SK-N-MC (cell line): ENCODE measurements at regions not wholly inside any gene's neighbourhood (a gene's known extent, or its start where the extent isn't known, plus 50 kb on each side); places are given as distances from the start of the nearest gene placed in this dataset.

ENCODE experiments used
- DNase-seq: peaks from one replicate; pipeline ENCODE4 v3.0.0-alpha.2; 2011; ENCODE audit warnings: low read depth, low spot score
- H3K27ac ChIP-seq: fragments of 200-600 bp; sonication (generic); 2 replicates; pipeline ENCODE4 v1.5.1; 2016; ENCODE audit warnings: mixed run types
- H3K36me3 ChIP-seq: fragments of 200-600 bp; sonication (generic); 2 replicates; pipeline ENCODE4 v1.6.1; 2017; ENCODE audit warnings: antibody characterized with exemption, low read length, mixed read lengths; ENCODE audit not compliant: insufficient read depth
- H3K4me3 ChIP-seq: fragments of 200-600 bp; sonication (generic); 2 replicates; pipeline ENCODE4 v1.5.1; 2016
- H3K9ac ChIP-seq: fragments of 200-600 bp; sonication (generic); 2 replicates; pipeline ENCODE4 v1.8.0; 2017; ENCODE audit warnings: mixed run types, mixed read lengths; ENCODE audit not compliant: insufficient read length
- H3K9me3 ChIP-seq: fragments of 200-600 bp; sonication (generic); 2 replicates; pipeline ENCODE4 v1.6.1; 2017; ENCODE audit warnings: low read depth, mild to moderate bottlenecking, antibody characterized with exemption, low read length, moderate library complexity, mixed read lengths
- EZH2 ChIP-seq: fragments of 200-600 bp; sonication (generic); IDR thresholded peaks from one replicate; pipeline ENCODE4 v1.6.1; 2017; ENCODE audit warnings: antibody characterized with exemption
- FOXP2 ChIP-seq: optimal IDR thresholded peaks from 2 replicates; pipeline ENCODE3; 2011; ENCODE audit warnings: mild to moderate bottlenecking, moderate library complexity; ENCODE audit not compliant: insufficient read depth; ENCODE audit errors: extremely low read length, control extremely low read depth
- POLR2AphosphoS5 ChIP-seq: IDR thresholded peaks from 2 replicates; pipeline ENCODE4 v1.6.1; 2012; ENCODE audit warnings: mild to moderate bottlenecking, low read depth, low read length, borderline replicate concordance

DNA sequence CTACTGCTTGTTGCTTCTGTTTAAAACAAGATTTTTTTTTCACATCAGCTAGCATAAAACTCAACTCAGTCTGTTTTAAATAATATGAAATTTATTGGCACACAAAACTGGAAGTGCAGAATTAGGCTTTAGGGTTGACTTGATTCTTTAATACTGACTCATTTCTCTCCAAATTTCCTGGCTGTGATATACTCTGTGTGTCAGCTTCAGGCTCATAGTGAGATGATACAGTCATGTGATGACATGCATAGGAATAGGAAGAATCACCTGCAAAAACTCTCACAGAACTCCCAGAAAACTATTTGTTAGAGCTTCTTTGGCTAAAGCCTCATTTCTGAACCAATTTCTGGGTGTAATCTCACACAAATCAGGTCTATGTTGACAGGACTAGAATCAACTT lies 1068.0 kb upstream of the EPHA7 start:
- TF ChIP-seq EZH2, result no peak
- no peak for TF ChIP-seq POLR2AphosphoS5
- no peak for TF ChIP-seq FOXP2
- Histone ChIP-seq H3K27ac (no peak overlapping the region), H3K36me3 (no peaks in the 10 kb centered on the region), H3K9me3 (no peaks in the 10 kb centered on the region), H3K9ac (no peak overlapping the region), H3K4me3 (no peak overlapping the region)
- DNase-seq, result no peak

DNA sequence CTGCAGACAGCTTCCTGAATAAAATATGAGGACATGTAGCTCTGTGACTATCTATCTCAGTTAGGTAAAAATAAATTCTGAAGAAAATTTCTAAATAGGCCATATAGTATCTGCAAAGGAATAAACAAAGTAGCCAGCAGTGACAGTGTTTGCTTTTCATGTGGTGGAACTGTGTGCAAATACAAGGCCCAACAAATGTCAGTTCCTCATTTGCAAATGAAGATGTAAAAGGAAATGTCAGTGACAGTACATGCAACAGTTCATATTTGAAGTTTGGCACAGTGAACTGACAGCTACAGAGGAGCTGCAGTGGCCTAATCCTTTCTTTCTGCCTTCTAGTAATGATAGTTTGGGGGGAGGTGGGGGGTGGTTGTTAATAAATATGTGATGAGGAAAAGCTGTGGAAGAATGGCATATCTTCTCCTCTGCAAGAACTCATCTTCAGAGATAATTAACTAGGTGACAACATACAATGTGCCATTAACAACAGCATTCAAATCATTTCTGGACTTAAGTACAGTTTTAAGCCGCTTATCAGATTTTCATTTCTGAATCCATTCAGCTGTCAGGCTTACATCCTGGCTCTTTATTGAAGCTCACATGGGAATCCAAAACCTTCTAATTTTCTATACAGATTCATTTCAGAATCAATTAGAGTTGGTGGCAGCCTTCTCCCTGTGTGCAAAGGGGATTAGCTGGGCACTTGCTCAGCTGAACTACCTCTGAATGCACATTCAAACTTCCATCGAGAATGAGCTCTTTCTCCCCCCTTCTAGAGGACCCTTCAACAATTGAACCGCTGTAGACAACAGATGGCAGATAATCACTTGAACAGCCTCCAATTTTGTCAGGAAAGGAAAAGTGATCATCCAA lies 1059.0 kb upstream of the EPHA7 start:
- 0 out of 2 replicates have a peak overlapping the region, but pooled peaks have one; percentile 16 for H3K27ac ChIP-seq
- TF ChIP-seq FOXP2 (no peak), EZH2 (no peak), POLR2AphosphoS5 (no peak)
- H3K36me3 ChIP-seq, result no peaks in the 10 kb centered on the region
- H3K4me3 ChIP-seq, result no peak overlapping the region
- no peak for DNase-seq
- no peak overlapping the region for H3K9ac ChIP-seq
- H3K9me3 ChIP-seq, result peaks cover 13% of the 10 kb centered on the region; the same call in 1 of the 2 replicates

DNA sequence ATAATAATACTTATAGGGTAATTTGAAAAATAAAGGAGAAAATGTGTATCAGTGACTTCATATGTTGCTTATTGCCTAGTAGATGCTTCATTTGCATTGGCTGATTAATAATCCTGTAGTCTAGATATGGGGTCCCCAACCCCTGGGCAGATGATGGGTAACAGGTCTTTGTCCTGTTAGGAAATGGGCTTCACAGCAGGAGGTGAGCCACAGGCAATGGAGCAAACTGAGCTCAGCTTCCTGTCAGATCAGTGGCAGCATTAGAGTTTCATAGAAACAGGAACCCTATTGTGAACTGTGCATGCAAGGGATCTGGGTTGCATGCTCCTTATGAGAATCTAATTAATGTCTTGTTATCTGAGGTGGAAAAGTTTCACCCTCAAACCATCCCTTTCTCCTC lies 1049.5 kb upstream of the EPHA7 start:
- peak; percentile 32 for DNase-seq
- Histone ChIP-seq H3K36me3 (no peaks in the 10 kb centered on the region), H3K27ac (no peak overlapping the region), H3K9ac (no peak overlapping the region), H3K9me3 (no peaks in the 10 kb centered on the region), H3K4me3 (no peak overlapping the region)
- TF ChIP-seq FOXP2, result no peak
- no peak for TF ChIP-seq EZH2
- TF ChIP-seq POLR2AphosphoS5, result no peak

DNA sequence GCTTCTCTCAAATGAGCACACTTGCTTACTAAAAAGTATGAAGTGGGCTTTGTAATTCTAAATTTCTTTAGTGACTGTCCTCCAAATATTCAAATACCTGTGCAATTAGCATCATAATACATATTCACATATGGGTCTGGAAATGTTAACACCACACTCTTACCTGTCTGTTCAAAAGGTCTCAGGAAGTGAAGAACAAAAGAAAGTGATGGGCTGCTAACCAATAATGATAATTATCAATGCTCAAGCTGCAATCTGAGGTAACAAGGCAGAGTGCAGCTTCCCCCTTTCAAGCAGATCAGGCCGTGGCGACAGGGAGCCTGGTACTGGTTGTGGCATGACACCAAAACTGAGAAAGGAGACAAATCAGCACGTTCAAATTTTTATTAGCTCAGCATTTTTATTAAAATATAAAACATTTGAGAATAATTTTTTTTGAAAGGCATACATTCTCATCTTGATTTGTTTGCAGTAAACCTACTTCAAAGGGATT lies 1044.7 kb upstream of the EPHA7 start:
- no peak overlapping the region for H3K4me3 ChIP-seq
- TF ChIP-seq POLR2AphosphoS5, result no peak
- no peak for TF ChIP-seq FOXP2
- no peak for TF ChIP-seq EZH2
- no peaks in the 10 kb centered on the region; the same call in 1 of the 2 replicates for H3K9me3 ChIP-seq
- no peak overlapping the region for H3K9ac ChIP-seq
- DNase-seq, result no peak
- no peaks in the 10 kb centered on the region for H3K36me3 ChIP-seq
- H3K27ac ChIP-seq, result no peak overlapping the region

DNA sequence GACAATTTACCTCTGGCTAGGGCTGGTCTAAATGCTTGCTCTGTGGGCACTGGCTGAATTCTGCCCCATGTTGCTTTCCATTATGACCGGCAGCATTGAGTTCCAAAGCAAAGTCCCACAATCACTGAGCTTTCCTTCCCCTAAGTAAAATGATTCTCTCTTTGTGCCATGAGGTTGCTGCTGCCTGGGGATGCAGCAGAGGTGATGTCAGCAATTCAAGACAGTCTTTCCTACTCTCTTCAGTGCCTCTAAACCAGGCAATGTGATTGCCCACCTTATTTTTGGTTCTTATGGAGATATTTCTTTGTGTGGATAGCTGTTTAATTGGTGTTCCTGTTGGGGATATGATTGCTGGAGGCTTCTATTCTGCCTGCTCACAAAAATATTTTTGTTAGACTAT lies 1043.9 kb upstream of the EPHA7 start:
- Histone ChIP-seq H3K36me3 (no peaks in the 10 kb centered on the region), H3K27ac (no peak overlapping the region), H3K9me3 (no peaks in the 10 kb centered on the region; the same call in 1 of the 2 replicates), H3K4me3 (no peak overlapping the region), H3K9ac (no peak overlapping the region)
- no peak for DNase-seq
- no peak for TF ChIP-seq EZH2

DNA sequence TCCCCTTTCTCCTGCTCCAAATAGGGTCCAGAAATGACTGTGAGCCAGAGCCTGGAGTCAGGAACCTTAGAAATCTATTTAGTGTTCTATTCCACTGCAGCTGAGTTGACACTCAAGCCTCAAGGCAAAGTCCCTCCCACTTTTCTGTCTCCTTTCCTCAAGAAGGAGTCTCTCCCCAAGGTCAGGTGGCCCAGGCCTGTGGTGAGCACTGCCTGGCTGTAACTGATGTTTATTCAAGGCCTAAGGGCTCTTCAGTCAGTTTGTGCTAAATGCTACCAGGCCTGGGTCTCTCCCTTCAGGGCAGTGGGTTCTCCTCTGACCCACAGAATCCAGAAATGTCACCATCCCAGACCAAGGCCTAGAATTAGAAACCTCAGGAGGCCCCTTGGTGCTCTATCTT lies 1042.9 kb upstream of the EPHA7 start:
- Histone ChIP-seq H3K4me3 (no peak overlapping the region), H3K9me3 (no peaks in the 10 kb centered on the region; the same call in 1 of the 2 replicates), H3K27ac (no peak overlapping the region), H3K36me3 (no peaks in the 10 kb centered on the region), H3K9ac (no peak overlapping the region)
- TF ChIP-seq POLR2AphosphoS5 (no peak), FOXP2 (no peak), EZH2 (no peak)
- DNase-seq, result no peak

DNA sequence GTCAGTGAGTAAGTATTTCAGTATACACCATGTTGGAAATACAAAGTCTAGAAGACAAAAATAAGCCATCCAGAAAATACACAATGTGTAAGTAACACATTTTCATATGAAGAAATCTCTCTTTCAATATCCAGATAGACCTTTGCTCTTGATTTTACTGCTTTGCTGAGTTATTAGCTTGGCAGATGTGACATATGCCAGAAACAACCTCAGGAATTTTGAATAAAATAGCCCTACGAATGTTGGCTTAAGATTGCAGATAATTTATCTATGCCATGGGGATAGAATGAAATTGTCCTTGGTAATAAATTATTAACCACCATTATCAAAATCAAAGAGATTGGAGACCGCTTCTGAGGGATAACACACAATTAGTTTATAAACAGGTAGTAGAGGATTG lies 1036.9 kb upstream of the EPHA7 start:
- H3K27ac ChIP-seq, result no peak overlapping the region
- TF ChIP-seq FOXP2 (no peak), POLR2AphosphoS5 (no peak), EZH2 (no peak)
- peaks cover 2% of the 10 kb centered on the region; the same call in 1 of the 2 replicates for H3K9me3 ChIP-seq
- H3K4me3 ChIP-seq, result no peak overlapping the region
- H3K9ac ChIP-seq, result no peak overlapping the region
- no peaks in the 10 kb centered on the region for H3K36me3 ChIP-seq
- no peak for DNase-seq

DNA sequence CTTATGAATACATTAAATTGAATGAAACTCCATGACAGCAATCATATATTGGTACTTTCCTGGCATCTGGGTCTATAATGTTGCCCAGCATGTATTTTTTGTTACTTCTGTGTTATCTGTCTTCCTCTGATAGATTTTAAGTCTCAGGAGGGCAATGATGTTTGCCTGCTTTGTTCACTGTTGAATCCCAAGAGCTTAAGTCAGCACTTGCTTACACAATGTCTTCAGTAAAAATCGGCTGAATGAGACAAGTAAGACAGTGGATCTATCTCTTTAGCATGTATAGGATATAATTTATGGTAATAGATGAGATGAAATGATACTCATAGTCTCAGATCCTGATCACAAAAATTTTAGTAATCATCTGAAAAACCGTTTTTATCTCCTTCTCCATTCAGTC lies 1034.9 kb upstream of the EPHA7 start:
- TF ChIP-seq POLR2AphosphoS5 (no peak), FOXP2 (no peak), EZH2 (no peak)
- peak; percentile 40 for DNase-seq

More for the DNA sequence above, 1034.9 kb upstream of the EPHA7 start:
- H3K9ac ChIP-seq, result no peak overlapping the region
- H3K27ac ChIP-seq, result 0 out of 2 replicates have a peak overlapping the region, but pooled peaks have one; percentile 52
- no peaks in the 10 kb centered on the region for H3K36me3 ChIP-seq
- peaks cover 2% of the 10 kb centered on the region; the same call in 1 of the 2 replicates for H3K9me3 ChIP-seq
- H3K4me3 ChIP-seq, result no peak overlapping the region
